ENCODE measurements at regions not wholly inside any gene's neighbourhood (a gene's known extent, or its start where the extent isn't known, plus 50 kb on each side); places are given as distances from the start of the nearest gene placed in this dataset.
A peak's percentile ranks its signal among the peaks of the same experiment; 100 is the strongest.

GRCh38 chr13:61738236-61738750, 322.6 kb upstream of the PCDH20 start:
- H3K27me3 Mint-ChIP-seq (ENCODE audit: unreplicated experiment): peaks cover 6% of the 10 kb centered on the region
- H3K9me3 Mint-ChIP-seq (ENCODE audit: unreplicated experiment): no peaks in the 10 kb centered on the region
- H3K4me1 Mint-ChIP-seq (ENCODE audit: unreplicated experiment): no peaks in the 10 kb centered on the region
- TF ChIP-seq CTCF (IDR thresholded peaks at IDR 0.05): no peak
- no peak overlapping the region for H3K27ac Mint-ChIP-seq (ENCODE audit: unreplicated experiment)
- H3K36me3 Mint-ChIP-seq (ENCODE audit: unreplicated experiment): no peaks in the 10 kb centered on the region
- no peak overlapping the region for H3K4me3 Mint-ChIP-seq (ENCODE audit: unreplicated experiment)
- no peak for DNase-seq (ENCODE audit: extremely low spot score, unreplicated experiment)

- Mint-ChIP-seq H3K4me3 (ENCODE audit: unreplicated experiment) (no peak overlapping the region), H3K27ac (ENCODE audit: unreplicated experiment) (no peak overlapping the region), H3K9me3 (ENCODE audit: unreplicated experiment) (no peaks in the 10 kb centered on the region), H3K27me3 (ENCODE audit: unreplicated experiment) (no peaks in the 10 kb centered on the region), H3K36me3 (ENCODE audit: unreplicated experiment) (no peaks in the 10 kb centered on the region), H3K4me1 (ENCODE audit: unreplicated experiment) (no peaks in the 10 kb centered on the region)
- TF ChIP-seq CTCF (IDR thresholded peaks at IDR 0.05): no peak
- DNase-seq (ENCODE audit: extremely low spot score, unreplicated experiment): no peak
Observed at GRCh38 chr13:61734683-61735082, 319.0 kb upstream of the PCDH20 start.

- H3K9me3 Mint-ChIP-seq (ENCODE audit: unreplicated experiment): no peaks in the 10 kb centered on the region
- H3K36me3 Mint-ChIP-seq (ENCODE audit: unreplicated experiment): no peaks in the 10 kb centered on the region
- no peak overlapping the region for H3K4me3 Mint-ChIP-seq (ENCODE audit: unreplicated experiment)
- no peak for TF ChIP-seq CTCF (IDR thresholded peaks at IDR 0.05)
- H3K27me3 Mint-ChIP-seq (ENCODE audit: unreplicated experiment): no peaks in the 10 kb centered on the region
- DNase-seq (ENCODE audit: extremely low spot score, unreplicated experiment): no peak
- no peak overlapping the region for H3K27ac Mint-ChIP-seq (ENCODE audit: unreplicated experiment)
- H3K4me1 Mint-ChIP-seq (ENCODE audit: unreplicated experiment): peaks cover 12% of the 10 kb centered on the region
Observed at GRCh38 chr13:61728471-61728870, 312.8 kb upstream of the PCDH20 start.

GRCh38 chr13:61727767-61728166, 312.1 kb upstream of the PCDH20 start:
- no peaks in the 10 kb centered on the region for H3K36me3 Mint-ChIP-seq (ENCODE audit: unreplicated experiment)
- no peak overlapping the region for H3K4me3 Mint-ChIP-seq (ENCODE audit: unreplicated experiment)
- H3K9me3 Mint-ChIP-seq (ENCODE audit: unreplicated experiment): no peaks in the 10 kb centered on the region
- H3K27ac Mint-ChIP-seq (ENCODE audit: unreplicated experiment): peak overlapping the region; percentile 5
- no peaks in the 10 kb centered on the region for H3K27me3 Mint-ChIP-seq (ENCODE audit: unreplicated experiment)
- DNase-seq (ENCODE audit: extremely low spot score, unreplicated experiment): no peak
- TF ChIP-seq CTCF (IDR thresholded peaks at IDR 0.05): no peak
- H3K4me1 Mint-ChIP-seq (ENCODE audit: unreplicated experiment): peaks cover 12% of the 10 kb centered on the region

- Mint-ChIP-seq H3K36me3 (ENCODE audit: unreplicated experiment) (no peaks in the 10 kb centered on the region), H3K4me3 (ENCODE audit: unreplicated experiment) (no peak overlapping the region), H3K27me3 (ENCODE audit: unreplicated experiment) (no peaks in the 10 kb centered on the region), H3K4me1 (ENCODE audit: unreplicated experiment) (peaks cover 12% of the 10 kb centered on the region), H3K9me3 (ENCODE audit: unreplicated experiment) (no peaks in the 10 kb centered on the region), H3K27ac (ENCODE audit: unreplicated experiment) (no peak overlapping the region)
- TF ChIP-seq CTCF (IDR thresholded peaks at IDR 0.05): no peak
- DNase-seq (ENCODE audit: extremely low spot score, unreplicated experiment): no peak
Observed at GRCh38 chr13:61725806-61726205, 310.2 kb upstream of the PCDH20 start.
